Activated CD4-positive, alpha-beta T cell treated with anti-CD3 and anti-CD28 coated beads, Interleukin-2, amount 50 U/mL, for 24 hours (primary cell): ENCODE measurements at regions not wholly inside any gene's neighbourhood (a gene's known extent, or its start where the extent isn't known, plus 50 kb on each side); places are given as distances from the start of the nearest gene placed in this dataset.
"Not testable (repeated sequence)": the region's sequence is repeated elsewhere in the genome, so short reads cannot be mapped to it uniquely, and the experiment has no call there.

Source experiments
- DNase-seq, 2 donors: peaks; one replicate each; pipeline ENCODE4 v3.0.0-alpha.2; 2020; ENCODE audit warnings: low read depth in 1 of 2, low spot score in 1 of 2

- no peak for DNase-seq
Measured at GRCh38 chrX:122625821-122626220, 558.3 kb upstream of the GRIA3 start.

GRCh38 chrX:122626871-122627270, 557.2 kb upstream of the GRIA3 start:
- DNase-seq, result no peak

DNA sequence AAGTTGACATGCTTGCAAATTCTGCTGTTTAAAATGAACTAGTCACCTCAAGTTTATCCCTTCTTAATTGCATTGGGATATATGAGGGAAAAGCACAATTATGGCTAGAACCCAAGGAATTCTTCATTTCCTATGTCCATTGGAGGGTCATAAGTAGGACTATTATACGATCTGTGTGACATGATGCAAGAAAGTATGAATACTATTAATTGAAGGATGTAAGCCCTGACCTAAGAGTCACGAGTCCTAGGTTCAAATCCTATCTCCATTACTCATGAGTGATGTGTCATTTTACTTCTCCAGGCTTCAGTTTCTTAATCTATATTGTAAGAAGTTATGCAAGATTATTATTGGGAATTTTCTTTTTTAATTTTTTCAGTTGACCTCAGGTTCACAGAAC, 542.9 kb upstream of the GRIA3 start:
- no peak for DNase-seq

- no peak for DNase-seq
Measured at GRCh38 chrX:122641826-122642225, 542.3 kb upstream of the GRIA3 start.

DNA sequence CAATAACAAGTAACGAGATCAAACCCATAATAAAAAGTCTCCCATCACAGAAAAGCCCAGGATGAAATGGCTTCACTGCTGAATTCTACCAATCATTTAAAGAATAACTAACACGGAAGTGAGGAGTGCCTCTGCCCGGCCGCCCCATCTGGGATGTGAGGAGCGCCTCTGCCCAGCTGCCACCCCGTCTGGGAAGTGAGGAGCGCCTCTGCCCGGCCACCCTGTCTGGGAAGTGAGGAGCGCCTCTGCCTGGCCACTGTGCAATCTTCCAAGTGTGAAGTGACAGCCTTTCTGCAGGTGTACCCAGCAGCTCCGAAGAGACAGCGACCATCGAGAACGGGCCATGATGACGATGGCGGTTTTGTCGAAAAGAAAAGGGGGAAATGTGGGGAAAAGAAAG, 528.8 kb upstream of the GRIA3 start:
- DNase-seq, result not testable (repeated sequence)

DNA sequence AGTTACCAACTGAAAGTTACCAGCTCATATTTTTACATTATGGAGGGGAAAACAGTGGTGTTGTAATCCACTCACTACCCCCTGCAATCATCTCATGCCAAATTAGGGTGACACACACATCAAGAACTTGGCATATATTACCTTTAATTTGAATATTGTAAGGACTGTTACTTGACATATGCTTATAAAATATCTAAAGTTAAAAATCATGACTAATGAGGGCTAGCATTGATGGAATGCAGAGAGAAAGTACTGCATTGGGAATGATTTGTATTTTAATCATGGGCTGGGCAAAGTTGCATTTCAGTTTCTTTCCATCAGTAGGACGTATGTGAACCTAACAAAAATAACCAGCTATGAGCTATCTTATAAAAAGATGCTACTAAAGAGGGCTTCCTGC, 517.5 kb upstream of the GRIA3 start:
- DNase-seq, result no peak

DNA sequence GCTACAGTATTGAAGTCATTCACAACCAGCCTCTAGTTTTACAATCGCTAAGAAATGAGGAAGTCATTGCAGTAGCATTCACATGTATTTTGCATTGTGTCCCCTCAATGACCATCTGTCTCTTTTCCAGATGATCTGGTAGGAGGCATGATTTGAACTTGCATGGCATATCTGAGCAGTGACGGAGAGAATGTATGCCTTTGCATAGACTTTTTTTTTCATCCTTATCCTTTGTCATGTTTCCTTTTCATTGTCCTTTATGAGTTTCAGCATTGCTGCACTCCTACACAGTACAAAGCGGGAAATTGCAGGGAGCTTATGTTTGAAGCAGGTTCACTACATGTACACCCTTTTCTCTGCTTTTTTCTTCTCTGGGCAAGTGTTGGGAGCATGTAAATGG, 516.4 kb upstream of the GRIA3 start:
- DNase-seq, result no peak

DNA sequence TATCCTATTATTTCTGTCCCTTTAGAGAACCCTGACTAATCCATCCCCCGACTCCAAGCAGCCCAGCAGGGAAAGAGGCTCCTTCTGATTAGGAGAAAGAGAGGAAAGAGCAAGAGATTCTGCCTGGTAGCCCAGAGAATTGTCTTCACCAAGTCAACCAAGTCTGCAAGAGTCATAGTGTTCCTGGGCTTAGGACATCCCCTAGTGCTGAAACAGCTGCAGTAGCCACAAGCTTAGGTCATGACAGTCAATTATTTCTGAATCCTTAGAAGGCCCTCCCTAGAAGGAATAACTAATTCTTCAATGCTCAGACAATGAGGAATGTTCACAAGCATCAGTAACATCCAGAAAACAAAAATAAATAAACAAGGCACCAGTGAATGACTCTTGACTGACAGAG, 480.3 kb upstream of the GRIA3 start:
- no peak for DNase-seq

DNA sequence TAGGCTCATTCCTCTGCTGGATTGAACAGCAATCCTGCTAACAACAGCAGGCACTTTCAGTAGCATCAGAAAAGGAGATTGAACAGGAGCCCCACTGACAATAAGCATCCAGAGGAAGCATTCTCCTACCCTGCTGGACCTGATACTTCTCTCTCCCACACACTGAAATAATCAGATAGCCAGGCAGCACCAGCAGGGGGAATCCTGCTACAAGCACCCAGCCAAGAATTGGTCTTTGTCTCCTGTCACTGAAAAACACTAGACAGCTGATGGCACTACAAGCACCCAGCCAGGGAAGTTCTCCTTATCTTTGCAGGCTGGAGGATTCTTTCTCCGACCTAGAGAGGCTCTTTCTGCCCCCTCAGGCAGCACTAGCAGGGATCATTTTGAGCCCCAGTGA, 444.3 kb upstream of the GRIA3 start:
- DNase-seq, result no peak

DNA sequence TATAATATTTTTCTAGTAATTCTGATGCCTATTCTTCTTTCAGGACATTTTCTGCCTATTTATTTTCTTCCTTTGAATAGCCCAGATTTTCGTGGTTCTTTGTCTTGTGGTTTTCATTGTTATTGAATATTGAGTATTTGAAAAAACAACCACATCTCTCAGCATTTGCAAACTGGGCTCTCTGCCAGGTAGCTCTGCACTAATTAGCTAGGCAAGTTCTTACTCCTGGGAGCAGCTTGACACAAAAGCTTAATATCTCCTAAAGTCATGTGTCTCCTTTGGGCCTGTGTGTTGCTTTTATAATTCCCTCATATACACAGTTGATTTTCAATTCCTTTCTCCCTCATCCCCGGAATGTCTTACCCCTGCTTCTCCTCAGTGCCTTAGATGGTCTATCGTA, 413.5 kb upstream of the GRIA3 start:
- no peak for DNase-seq

GRCh38 chrX:122771933-122772332, 412.1 kb upstream of the GRIA3 start:
- DNase-seq, result no peak

DNA sequence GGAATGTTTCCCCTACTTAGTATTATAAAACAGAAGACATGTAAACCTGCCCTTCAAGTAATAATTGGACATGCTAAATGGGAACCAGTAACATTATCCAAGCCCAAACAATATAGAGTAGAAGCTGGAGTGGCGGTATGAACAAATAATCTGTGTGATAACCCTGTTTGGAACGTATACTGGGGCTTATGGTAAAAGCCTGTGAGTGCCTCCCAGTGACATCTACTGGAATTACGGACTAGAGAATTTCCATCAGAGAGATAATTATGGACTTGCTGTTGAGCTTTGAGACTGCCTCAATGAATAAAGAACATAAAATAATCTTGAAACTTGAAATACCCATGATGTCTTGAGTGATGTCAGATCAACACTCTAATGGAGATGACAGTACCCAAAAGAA, 406.3 kb upstream of the GRIA3 start:
- no peak for DNase-seq

DNA sequence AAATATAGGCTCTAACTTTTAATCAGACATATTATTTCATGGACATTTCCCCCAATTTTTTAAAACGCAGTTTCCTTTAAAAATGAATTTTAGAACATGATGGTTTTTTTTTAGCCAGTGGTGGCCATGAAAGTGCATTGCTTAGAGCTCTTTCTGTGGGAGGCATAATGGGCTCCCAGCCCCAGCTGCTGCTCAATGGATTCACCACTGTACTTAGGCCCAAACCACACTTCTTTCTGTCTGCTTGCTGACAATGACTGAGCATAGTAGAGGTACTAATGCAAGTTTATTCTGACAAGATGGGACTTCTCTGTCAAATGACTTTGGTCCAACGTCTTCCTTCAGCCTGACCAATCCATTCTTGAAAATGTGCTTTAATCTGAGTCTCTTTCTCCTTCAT, 400.2 kb upstream of the GRIA3 start:
- no peak for DNase-seq

GRCh38 chrX:122787231-122787630, 396.8 kb upstream of the GRIA3 start:
- DNase-seq, result no peak

GRCh38 chrX:122788216-122788615, 395.9 kb upstream of the GRIA3 start:
- no peak for DNase-seq

GRCh38 chrX:122790376-122791095, 393.5 kb upstream of the GRIA3 start:
- DNase-seq, result no peak

GRCh38 chrX:122813876-122814275, 370.2 kb upstream of the GRIA3 start:
- no peak for DNase-seq

- DNase-seq, result no peak
Measured at GRCh38 chrX:122816288-122816687, 367.8 kb upstream of the GRIA3 start.

GRCh38 chrX:122817321-122817955, 366.6 kb upstream of the GRIA3 start:
- no peak for DNase-seq

DNA sequence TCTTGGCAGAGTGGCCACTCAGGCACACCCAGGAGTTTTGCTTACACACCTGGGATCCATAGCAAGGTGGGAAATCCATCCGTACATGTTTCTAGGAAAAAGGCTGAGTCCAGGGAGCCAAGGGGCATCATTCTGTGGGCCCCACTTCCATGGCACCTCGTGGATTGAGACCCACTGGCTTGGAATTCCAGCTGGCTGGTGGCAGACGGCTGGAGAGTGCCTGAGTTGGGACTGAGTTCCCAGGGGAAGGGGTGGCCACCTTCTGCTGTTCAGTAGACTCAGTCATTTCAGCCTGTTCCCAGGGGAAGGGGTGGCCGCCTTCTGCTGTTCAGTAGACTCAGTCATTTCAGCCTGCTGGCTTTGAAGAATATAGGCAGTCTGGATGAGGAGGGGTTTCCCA, 366.0 kb upstream of the GRIA3 start:
- DNase-seq, result no peak

DNA sequence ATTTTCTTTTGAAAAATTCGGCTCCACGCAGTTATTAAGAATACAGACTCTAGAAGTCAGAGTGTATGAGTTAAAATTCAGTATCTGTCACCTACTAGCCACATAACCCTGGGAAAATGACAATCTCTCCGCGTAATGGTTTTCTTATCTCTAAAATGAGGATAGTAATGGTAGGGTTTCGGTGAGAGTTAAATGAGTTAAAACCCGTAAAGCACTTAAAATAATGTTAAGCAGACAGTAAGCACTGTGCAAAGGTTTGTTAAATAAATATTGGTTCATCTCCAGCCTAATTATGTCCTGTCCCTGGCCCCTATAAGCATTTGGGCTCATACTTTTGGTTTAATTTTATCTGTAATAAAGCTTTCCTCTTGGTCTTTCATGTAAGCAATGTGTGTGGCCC, 350.8 kb upstream of the GRIA3 start:
- no peak for DNase-seq

- no peak for DNase-seq
Measured at GRCh38 chrX:122835886-122836285, 348.2 kb upstream of the GRIA3 start.

GRCh38 chrX:122850326-122850725, 333.8 kb upstream of the GRIA3 start:
- no peak for DNase-seq
